Astrocyte of the cerebellum (primary cell): ENCODE measurements at regions not wholly inside any gene's neighbourhood (a gene's known extent, or its start where the extent isn't known, plus 50 kb on each side); places are given as distances from the start of the nearest gene placed in this dataset.

ENCODE experiments used
- DNase-seq: peaks from one replicate; pipeline ENCODE4 v3.0.0-alpha.2; 2011; ENCODE audit warnings: low read depth
- H3K4me3 ChIP-seq: 2 replicates; pipeline ENCODE4 v1.5.1; 2011; ENCODE audit warnings: mild to moderate bottlenecking, low read depth, low read length, moderate library complexity
- in situ Hi-C: cut with HindIII; loops from 2 replicates; pipeline ENCODE4 v1.10.0; 2017; ENCODE audit warnings: low sequenced_read_pairs
- TF ChIP-seq, protein P1 (sequence below): IDR thresholded peaks from 2 replicates; pipeline ENCODE4 v1.5.1; 2012; ENCODE audit warnings: low read length, low read depth, moderate library complexity, mild to moderate bottlenecking; ENCODE audit errors: missing control alignments

DNA sequence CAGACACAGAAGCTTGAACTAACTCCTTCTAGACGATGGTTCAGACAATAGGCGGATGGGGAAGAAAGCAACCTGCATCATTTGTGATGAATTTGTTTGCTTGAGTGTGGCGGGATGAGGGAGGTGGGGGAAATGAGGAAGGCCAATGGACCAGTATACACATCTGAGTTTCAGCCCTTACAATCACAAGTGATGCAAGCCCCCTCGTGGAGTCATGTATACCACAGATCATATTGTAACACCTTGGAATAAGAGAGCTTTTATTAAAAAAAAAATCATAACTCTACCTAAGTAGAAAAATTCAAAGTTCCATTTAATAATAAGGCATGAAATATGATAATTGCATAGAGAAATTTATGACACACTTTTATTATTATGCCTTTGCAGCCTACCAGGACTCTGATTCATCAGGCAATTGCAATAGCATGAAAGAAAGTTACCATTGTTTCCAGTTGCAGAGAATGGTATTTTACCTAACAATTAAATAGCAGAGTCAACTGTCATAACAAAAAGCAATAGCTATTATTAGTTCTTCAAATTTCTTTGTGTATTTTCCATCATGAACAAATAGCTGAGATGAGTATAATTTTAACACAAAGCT, 230.2 kb upstream of the AKR1E2 start:
- TF ChIP-seq, protein P1, sequence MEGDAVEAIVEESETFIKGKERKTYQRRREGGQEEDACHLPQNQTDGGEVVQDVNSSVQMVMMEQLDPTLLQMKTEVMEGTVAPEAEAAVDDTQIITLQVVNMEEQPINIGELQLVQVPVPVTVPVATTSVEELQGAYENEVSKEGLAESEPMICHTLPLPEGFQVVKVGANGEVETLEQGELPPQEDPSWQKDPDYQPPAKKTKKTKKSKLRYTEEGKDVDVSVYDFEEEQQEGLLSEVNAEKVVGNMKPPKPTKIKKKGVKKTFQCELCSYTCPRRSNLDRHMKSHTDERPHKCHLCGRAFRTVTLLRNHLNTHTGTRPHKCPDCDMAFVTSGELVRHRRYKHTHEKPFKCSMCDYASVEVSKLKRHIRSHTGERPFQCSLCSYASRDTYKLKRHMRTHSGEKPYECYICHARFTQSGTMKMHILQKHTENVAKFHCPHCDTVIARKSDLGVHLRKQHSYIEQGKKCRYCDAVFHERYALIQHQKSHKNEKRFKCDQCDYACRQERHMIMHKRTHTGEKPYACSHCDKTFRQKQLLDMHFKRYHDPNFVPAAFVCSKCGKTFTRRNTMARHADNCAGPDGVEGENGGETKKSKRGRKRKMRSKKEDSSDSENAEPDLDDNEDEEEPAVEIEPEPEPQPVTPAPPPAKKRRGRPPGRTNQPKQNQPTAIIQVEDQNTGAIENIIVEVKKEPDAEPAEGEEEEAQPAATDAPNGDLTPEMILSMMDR, result no peak
- in situ Hi-C loops, result no loop called here
- no peak for DNase-seq
- no peak overlapping the region for H3K4me3 ChIP-seq

DNA sequence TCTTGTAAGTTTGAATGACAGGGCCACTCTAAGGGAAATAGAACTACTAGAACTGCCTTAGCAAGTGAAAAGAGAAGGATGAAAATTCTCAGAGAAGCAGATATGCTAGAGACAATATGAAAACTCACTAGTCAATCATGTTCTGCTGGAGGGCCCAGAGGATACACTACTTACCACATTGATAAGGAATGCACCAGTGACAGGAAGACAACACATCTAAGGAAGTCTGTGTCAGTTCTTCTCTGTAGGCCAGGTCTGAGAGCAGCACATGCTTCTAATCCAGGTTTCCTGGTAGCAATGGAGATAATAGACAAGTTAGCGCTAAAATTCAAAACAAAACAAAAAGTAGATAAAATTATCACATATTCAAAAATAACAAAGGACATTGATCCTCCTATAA, 235.2 kb upstream of the AKR1E2 start:
- H3K4me3 ChIP-seq, result no peak overlapping the region
- TF ChIP-seq, protein P1, result no peak
- in situ Hi-C loops, result no loop called here
- DNase-seq, result no peak

DNA sequence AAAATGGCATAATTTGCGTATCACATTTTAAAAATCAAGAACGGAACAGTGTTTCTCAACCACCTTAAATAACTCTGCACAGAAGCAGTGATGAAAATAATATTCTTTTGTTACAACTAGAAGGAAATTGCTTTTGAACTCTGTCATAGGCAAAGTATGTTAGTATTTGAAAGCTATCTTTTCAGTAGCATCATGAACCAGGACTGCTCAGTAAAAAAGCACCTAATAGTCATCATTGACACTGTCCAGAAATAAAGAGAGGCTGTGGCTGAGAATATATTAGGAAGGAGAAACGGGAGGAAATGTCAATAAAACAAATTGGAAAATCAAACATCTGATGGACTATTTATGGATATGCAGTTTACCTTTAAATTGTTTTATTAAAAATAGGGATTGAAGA, 237.2 kb upstream of the AKR1E2 start:
- in situ Hi-C loops, result no loop called here
- H3K4me3 ChIP-seq, result no peak overlapping the region
- DNase-seq, result no peak
- TF ChIP-seq, protein P1, result no peak

DNA sequence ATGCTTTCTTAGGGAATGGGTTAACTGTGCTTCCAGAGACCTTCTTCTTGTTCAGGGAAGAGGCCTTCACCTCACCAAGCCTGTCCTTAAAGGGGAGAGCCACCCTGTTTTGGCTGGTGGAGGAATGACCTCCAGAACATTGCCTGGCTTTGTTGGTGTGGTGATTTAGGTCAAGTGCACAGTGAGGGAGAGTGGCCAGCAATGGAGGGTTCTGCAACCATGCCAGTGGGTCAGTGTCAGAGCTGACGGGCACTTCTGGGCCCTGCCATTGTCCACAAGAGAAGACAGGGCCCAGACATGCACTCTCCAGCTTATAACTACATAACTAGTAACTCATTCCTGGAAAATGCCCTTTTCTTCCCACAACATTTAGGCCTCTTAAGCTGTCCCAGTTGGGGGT, 238.5 kb upstream of the AKR1E2 start:
- in situ Hi-C loops, result no loop called here
- TF ChIP-seq, protein P1, result no peak
- no peak overlapping the region for H3K4me3 ChIP-seq
- DNase-seq, result no peak

DNA sequence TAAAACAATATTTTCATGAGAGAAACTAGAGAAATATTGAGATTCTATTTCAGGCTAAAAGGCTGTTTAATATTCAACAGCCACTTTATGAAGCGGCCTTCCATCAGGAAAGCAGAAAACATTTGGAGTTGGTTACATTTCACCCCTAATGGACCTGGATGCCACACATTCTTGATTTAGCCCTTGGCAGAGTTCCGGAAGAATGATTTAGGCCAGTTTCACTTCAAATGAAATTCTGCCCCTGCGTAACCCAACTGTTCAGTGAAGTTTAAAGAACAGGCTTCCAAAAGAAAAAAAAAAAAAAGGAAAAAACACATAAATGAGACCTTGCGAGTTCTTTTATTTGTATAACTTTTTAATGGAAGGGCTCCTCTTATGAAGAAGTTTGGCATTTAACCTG, 239.2 kb upstream of the AKR1E2 start:
- TF ChIP-seq, protein P1, result no peak
- DNase-seq, result peak; percentile 78
- H3K4me3 ChIP-seq, result no peak overlapping the region
- in situ Hi-C loops, result no loop called here

DNA sequence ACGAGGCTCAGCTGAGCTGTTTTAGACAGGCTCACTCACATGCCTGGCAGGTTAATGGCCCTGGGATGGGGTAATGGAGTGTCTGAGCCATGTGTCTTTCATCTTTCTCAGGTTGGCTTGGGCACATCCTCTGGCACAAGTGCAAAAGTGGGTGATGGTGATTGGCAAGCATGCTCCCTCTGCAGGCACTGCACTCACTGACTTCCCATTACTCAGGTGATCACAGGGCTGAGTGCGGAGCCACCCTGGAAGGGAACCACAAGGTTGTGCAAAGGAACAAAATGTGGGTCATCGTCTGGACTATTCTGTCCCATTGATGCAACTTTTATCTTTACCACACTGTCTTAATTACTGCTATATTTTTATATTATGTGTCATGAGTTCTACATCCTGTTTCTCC, 244.1 kb upstream of the AKR1E2 start:
- in situ Hi-C loops, result loop anchor here (5.0 kb wide), 1 partner anchor 50 kb away; no protein-coding TSS in a partner anchor
- TF ChIP-seq, protein P1, result no peak
- no peak overlapping the region for H3K4me3 ChIP-seq
- DNase-seq, result no peak
